GM12873 (cell line): ENCODE measurements at regions not wholly inside any gene's neighbourhood (a gene's known extent, or its start where the extent isn't known, plus 50 kb on each side); places are given as distances from the start of the nearest gene placed in this dataset.

ENCODE experiments used
- CTCF ChIP-seq: IDR thresholded peaks from 2 replicates; pipeline ENCODE4 v1.5.1; 2012; ENCODE audit warnings: low read depth, mild to moderate bottlenecking, moderate library complexity, low read length, control low read depth; ENCODE audit not compliant: insufficient read depth; ENCODE audit errors: missing control alignments

DNA sequence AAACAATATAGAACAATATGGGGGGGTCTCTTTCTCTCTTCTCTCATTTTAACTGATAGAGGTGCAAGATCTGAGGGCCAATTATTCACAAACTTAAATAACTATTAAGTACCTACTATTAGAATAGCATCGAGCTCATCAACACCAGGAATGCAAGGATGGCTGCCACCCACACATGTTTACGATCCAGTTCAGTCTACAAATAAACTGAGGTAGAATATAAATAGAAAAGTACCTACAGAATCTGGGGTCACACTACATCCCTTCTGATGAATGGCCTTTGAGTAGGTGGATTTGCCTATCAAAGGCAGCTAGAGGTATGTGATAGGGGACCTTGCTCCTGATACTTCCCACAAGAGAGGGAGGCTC is 91.8 kb upstream of the ZNF366 start:
- no peak for TF ChIP-seq CTCF

DNA sequence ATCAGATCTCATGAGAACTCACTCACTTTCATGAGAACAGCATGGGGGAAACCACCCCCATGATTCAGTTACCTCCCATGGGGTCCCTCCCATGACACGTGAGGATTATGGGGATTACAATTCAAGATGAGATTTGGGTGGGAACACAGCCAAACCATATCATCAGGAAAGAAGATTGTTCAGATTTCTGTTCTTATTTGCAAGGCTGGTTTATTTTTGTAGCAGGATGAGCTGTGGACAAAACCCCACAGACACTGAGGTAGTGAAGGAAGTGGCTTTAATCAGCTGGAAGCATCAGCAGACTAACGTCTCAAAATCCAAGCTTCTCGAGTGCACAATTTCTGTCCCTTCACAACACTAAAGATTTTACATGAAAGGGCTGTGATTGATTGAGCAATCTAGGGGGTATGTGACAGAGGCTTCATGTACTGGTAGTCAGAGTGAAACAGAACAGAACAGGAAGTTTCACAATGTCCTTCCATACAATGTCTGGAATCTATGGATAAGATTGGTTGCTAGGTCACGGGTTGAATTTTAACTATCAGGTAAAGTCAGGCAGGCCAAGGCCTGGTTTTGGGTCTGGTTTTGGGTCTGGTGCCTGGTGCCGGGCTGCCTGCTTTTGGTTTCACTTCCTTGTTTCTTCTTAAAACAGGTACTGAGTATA is 91.3 kb upstream of the ZNF366 start:
- no peak for TF ChIP-seq CTCF

DNA sequence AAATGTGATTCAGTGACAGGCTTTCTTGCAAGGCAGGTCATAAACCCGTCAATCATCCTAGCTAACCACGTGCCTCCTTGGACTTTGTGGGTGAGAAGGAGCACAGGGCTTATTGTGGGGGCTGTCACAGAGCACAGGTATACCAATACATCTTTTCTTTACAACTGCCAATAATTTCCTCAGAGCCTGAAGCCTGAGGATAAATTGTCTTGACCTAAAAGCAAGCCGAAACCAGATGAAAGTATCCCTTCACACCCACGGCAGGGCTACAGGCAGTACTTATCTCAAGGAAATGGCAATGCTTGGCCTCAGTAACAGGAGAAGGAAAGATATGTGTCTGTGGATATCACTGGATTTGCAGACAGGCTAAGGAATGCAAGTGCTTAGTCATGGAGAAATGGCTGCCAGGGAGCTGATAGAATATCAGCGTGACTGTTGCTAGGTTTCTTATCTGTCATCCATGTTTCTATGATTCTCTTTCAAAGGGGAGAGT is 90.3 kb upstream of the ZNF366 start:
- no peak for TF ChIP-seq CTCF

DNA sequence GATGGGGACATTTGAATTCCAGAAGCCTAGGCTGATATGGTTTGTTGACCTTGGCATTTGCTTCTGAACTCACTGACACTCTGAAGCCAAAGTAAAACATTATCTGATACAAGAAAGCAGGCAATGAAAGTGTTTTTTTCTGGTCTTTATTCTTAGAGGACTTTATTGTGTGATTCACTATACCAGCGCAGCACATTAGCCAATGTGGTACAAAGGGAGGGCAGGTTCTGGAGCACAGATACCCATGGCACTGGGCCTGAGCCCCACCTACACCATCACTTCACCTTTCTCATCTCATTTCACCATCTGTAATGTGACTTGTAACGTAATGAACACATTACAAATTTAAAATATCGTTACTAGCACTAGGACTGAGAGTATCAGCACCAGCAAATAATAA is 89.7 kb upstream of the ZNF366 start:
- no peak for TF ChIP-seq CTCF

DNA sequence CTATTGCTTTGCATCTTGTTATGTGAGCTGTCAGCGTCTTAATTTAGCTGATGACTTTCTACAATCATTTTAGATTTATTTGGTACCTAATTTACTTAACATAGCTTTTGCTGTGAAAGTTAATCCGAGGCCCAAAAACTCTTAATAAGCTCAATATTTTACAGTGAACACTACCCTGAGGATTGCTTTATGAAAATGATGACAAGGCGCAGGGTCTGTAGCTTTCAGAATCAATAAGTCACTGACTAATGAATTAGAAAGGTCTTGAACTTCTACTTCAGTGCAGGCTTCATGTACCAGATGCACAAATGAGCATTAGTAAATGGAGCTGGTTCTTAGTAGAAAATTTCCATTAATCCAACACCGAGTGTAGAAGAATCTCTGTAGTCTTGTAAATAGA is 81.4 kb upstream of the ZNF366 start:
- no peak for TF ChIP-seq CTCF

DNA sequence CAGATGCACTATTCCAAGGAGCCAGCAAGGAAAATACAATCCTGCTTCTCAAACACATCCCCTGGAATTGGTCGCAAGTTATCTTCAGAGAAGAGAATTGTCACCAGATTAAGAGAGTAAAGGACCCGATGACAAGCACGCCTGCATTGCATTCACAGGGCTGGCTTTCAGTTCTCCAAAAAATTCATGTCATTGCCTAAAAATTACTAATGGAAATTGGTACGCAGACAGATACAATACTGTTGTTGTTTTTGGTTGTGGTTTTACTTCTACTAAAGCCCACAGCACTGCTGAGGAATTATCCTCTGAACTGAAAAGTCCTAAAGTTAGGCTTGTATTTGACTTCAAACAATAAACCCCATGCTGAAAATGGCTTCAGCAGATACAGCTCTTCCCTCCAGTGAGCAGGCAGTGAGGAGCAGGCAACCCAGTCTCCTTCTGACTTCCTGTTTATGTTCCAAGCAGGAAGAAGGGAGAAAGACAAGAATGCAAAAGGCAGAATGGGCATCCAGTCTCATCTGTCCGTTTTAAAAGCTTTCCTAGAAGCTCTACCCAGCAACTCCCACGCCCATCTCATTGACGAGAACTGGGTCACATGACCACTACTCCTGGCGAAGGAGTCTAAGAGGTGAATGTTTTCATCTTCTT is 80.6 kb upstream of the ZNF366 start:
- no peak for TF ChIP-seq CTCF

- no peak for TF ChIP-seq CTCF
These were observed 79.7 kb upstream of the ZNF366 start for GRCh38 chr5:72586788-72587530.
